Activated T-cell treated with anti-CD3 and anti-CD28 coated beads, Interleukin-2, amount 50 U/mL, for 4 hours (primary cell): ENCODE measurements at regions not wholly inside any gene's neighbourhood (a gene's known extent, or its start where the extent isn't known, plus 50 kb on each side); places are given as distances from the start of the nearest gene placed in this dataset.
"Not testable (repeated sequence)": the region's sequence is repeated elsewhere in the genome, so short reads cannot be mapped to it uniquely, and the experiment has no call there.

Experiments used
- ATAC-seq, 2 donors: fragments of 200-7000 bp; cut with Tn5 transposase; one replicate each; pipeline ENCODE4 v1.10.0; 2021
- DNase-seq: peaks from one replicate; pipeline ENCODE4 v3.0.0-alpha.2; 2020
- H3K27me3 Mint-ChIP-seq: one replicate; pipeline ENCODE4 v1.8.0; 2021; ENCODE audit warnings: low read depth, mixed read lengths
- H3K36me3 Mint-ChIP-seq: one replicate; pipeline ENCODE4 v1.8.0; 2022; ENCODE audit warnings: mixed read lengths; ENCODE audit not compliant: insufficient read depth
- H3K4me1 Mint-ChIP-seq: one replicate; pipeline ENCODE4 v1.8.0; 2021; ENCODE audit warnings: low read depth, mixed read lengths
- H3K4me3 Mint-ChIP-seq: one replicate; pipeline ENCODE4 v1.8.0; 2021; ENCODE audit warnings: mild to moderate bottlenecking, moderate library complexity, mixed read lengths
- H3K9me3 Mint-ChIP-seq: one replicate; pipeline ENCODE4 v1.8.0; 2021; ENCODE audit warnings: mixed read lengths

DNA sequence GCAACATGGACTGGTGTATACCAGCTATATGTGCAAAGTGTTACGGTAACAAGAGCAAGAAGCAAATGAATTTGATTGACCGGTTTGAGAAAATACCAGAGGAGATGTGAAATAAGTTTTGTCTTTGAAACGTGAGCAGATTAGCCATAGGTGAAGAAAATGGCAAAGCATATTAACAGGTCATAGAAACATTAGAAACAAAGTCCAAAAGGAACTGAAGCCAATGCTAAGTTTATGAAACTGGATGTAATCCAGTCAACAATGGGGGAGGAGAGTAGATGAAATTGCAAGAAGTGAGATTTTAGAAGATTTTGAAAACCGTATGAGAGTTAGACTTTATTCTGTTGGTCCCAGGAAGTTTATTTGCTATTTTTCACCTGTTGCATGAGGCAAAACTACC is 1315.4 kb upstream of the CHAC2 start:
- no peaks in the 10 kb centered on the region for H3K4me1 Mint-ChIP-seq
- H3K4me3 Mint-ChIP-seq: no peak overlapping the region
- H3K27me3 Mint-ChIP-seq: no peaks in the 10 kb centered on the region
- no peak for ATAC-seq
- DNase-seq: no peak
- peaks cover 17% of the 10 kb centered on the region for H3K9me3 Mint-ChIP-seq
- H3K36me3 Mint-ChIP-seq: no peaks in the 10 kb centered on the region

DNA sequence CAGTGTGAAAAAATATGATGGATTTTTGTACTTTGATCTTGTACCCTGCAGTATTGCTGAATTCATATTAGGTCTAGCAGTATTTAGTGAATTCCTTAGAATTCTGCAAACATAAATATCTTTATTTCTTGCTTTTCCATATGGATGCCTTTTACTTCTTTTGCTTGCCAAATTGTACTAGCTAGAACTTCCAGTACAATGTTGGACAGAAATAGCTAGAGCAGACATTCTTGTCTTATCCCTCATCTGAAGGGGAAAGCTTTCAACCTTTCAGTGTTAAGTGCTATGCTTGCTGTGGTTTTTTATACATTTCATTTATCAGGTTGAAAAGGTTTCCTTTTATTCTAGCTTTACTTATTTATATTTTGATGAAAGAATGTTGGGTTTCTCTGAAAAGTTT is 1321.9 kb upstream of the CHAC2 start:
- DNase-seq (no peak), ATAC-seq (no peak)
- Mint-ChIP-seq H3K27me3 (no peaks in the 10 kb centered on the region), H3K9me3 (peaks cover 6% of the 10 kb centered on the region), H3K36me3 (no peaks in the 10 kb centered on the region), H3K4me1 (no peaks in the 10 kb centered on the region), H3K4me3 (no peak overlapping the region)

- no peaks in the 10 kb centered on the region for H3K36me3 Mint-ChIP-seq
Measured at GRCh38 chr2:52431352-52431760, 1336.2 kb upstream of the CHAC2 start.

DNA sequence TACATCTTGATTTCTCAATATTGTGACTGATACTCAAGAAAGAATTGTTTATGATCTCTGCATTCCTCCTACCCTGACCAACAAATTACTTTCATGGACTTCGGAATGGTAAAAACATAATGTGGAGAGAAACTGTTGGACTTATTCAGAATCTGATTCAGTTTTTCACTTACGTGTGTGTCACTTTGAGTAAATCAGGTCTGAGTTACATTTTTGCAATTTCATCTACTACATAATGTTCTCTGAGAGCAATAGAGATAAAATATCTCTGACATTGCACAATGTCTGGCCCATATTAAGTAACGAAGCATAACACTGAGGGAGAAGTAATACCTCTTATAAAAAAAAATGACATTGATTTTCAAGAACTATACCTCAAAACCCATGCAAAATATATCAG is 1337.9 kb upstream of the CHAC2 start:
- no peaks in the 10 kb centered on the region for H3K27me3 Mint-ChIP-seq
- H3K36me3 Mint-ChIP-seq: no peaks in the 10 kb centered on the region
- H3K4me3 Mint-ChIP-seq: no peak overlapping the region
- DNase-seq: no peak
- H3K4me1 Mint-ChIP-seq: no peaks in the 10 kb centered on the region
- H3K9me3 Mint-ChIP-seq: peaks cover 7% of the 10 kb centered on the region
- ATAC-seq: no peak

More at GRCh38 chr2:52431352-52431760, 1336.2 kb upstream of the CHAC2 start:
- peaks cover 7% of the 10 kb centered on the region for H3K9me3 Mint-ChIP-seq
- H3K4me1 Mint-ChIP-seq: no peaks in the 10 kb centered on the region
- H3K4me3 Mint-ChIP-seq: no peak overlapping the region
- no peaks in the 10 kb centered on the region for H3K27me3 Mint-ChIP-seq
- ATAC-seq (no peak), DNase-seq (no peak)

GRCh38 chr2:52429171-52429570 is 1338.4 kb upstream of the CHAC2 start:
- DNase-seq (no peak), ATAC-seq (no peak)
- Mint-ChIP-seq H3K4me3 (no peak overlapping the region), H3K36me3 (no peaks in the 10 kb centered on the region), H3K4me1 (no peaks in the 10 kb centered on the region), H3K27me3 (no peaks in the 10 kb centered on the region), H3K9me3 (peaks cover 7% of the 10 kb centered on the region)

- DNase-seq: no peak
- no peaks in the 10 kb centered on the region for H3K27me3 Mint-ChIP-seq
- no peak for ATAC-seq
- H3K4me1 Mint-ChIP-seq: no peaks in the 10 kb centered on the region
- H3K9me3 Mint-ChIP-seq: peaks cover 7% of the 10 kb centered on the region
- H3K4me3 Mint-ChIP-seq: no peak overlapping the region
- H3K36me3 Mint-ChIP-seq: no peaks in the 10 kb centered on the region
Measured at GRCh38 chr2:52428224-52428623, 1339.4 kb upstream of the CHAC2 start.

GRCh38 chr2:52423655-52424054 is 1343.9 kb upstream of the CHAC2 start:
- Mint-ChIP-seq H3K27me3 (no peaks in the 10 kb centered on the region), H3K36me3 (no peaks in the 10 kb centered on the region), H3K4me3 (no peak overlapping the region), H3K4me1 (no peaks in the 10 kb centered on the region), H3K9me3 (no peaks in the 10 kb centered on the region)
- no peak for DNase-seq
- ATAC-seq: no peak

DNA sequence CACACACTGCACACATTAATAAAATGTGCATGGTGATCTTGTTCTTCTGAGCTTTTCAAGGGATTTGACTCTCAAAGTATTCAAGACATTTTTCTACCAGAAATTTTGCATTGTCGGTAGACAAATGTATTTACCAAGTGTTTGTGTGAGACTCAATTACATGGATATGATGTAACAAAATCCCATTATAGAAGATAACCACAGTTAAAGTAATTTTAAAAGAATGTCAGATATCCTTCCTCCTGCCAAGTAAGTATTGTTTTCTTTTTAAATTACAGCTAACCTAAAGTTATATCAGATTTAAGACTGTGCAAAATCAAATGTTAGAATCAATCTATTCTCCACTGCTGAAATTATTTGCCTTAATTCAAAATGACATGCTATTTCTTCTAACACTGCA is 1344.5 kb upstream of the CHAC2 start:
- Mint-ChIP-seq H3K4me1 (no peaks in the 10 kb centered on the region), H3K4me3 (no peak overlapping the region), H3K9me3 (no peaks in the 10 kb centered on the region)

GRCh38 chr2:52416340-52416739 is 1351.3 kb upstream of the CHAC2 start:
- Mint-ChIP-seq H3K27me3 (no peaks in the 10 kb centered on the region), H3K4me3 (no peak overlapping the region), H3K4me1 (no peaks in the 10 kb centered on the region), H3K36me3 (no peaks in the 10 kb centered on the region), H3K9me3 (no peaks in the 10 kb centered on the region)
- ATAC-seq: no peak
- no peak for DNase-seq

More for the DNA sequence above, 1344.5 kb upstream of the CHAC2 start:
- ATAC-seq (no peak), DNase-seq (no peak)
- H3K27me3 Mint-ChIP-seq: no peaks in the 10 kb centered on the region
- no peaks in the 10 kb centered on the region for H3K36me3 Mint-ChIP-seq

DNA sequence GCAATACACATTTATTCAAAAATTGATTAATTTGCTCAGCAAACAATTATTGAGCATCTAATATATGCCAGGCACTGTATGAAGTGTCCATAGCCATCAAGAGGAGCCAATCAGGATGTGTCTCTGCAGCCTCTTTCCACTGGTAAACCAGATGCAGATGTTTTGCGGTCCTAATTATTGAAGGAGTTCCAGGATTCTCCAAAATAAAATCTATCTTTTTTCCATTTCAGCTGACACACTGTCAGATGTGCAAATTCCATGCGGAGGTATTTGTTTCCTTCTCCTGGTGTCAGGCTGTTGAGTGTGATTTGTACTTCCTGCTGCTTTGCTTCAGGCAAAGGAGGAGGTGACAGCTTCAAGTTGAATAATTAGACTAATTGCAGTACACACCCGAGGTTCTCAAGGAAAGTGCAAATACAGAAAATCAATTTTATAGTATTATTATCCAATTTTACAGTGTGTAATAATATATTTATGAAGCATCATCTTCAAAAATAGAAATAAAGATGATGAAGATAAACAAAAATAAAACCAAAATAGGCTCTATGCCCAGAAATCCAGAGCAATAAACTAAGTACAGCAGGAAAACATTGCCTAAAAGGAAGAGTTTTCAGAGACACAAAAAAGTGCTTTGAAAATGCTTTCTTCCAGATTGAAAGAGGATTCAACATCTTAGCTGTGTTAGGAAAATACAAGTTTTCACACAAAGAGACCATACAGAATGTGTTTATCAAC is 1352.9 kb upstream of the CHAC2 start:
- H3K4me3 Mint-ChIP-seq: no peak overlapping the region
- H3K9me3 Mint-ChIP-seq: no peaks in the 10 kb centered on the region
- no peak for DNase-seq
- no peaks in the 10 kb centered on the region for H3K36me3 Mint-ChIP-seq
- H3K4me1 Mint-ChIP-seq: no peaks in the 10 kb centered on the region
- ATAC-seq: no peak
- no peaks in the 10 kb centered on the region for H3K27me3 Mint-ChIP-seq

GRCh38 chr2:52409308-52410118 is 1358.1 kb upstream of the CHAC2 start:
- not testable (repeated sequence) for H3K4me3 Mint-ChIP-seq, DNase-seq, H3K4me1 Mint-ChIP-seq, H3K36me3 Mint-ChIP-seq, ATAC-seq, H3K9me3 Mint-ChIP-seq, H3K27me3 Mint-ChIP-seq

DNA sequence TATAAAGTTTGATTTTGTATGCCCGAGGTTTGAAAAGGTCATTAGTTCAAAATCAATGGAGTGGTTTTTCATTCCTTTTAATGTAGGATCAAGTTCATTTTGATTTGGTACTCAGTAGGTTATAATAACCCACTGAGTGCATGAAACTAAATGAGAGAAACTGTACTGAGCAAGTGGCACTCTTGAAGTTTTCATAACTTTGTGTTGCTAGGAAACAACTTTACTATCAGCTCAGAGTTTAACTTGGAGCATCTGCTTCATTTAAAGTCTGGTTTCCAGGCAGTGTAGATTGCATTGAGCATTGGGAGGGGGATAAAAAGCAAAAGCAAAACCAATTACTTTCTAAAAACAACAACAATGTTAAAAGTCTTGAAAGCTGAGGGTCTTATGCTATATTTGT is 1361.6 kb upstream of the CHAC2 start:
- DNase-seq (no peak), ATAC-seq (no peak)
- no peaks in the 10 kb centered on the region for H3K36me3 Mint-ChIP-seq
- peaks cover 4% of the 10 kb centered on the region for H3K9me3 Mint-ChIP-seq
- no peaks in the 10 kb centered on the region for H3K4me1 Mint-ChIP-seq
- H3K27me3 Mint-ChIP-seq: no peaks in the 10 kb centered on the region
- H3K4me3 Mint-ChIP-seq: no peak overlapping the region

- peaks cover 4% of the 10 kb centered on the region for H3K9me3 Mint-ChIP-seq
- H3K4me3 Mint-ChIP-seq: no peak overlapping the region
- H3K4me1 Mint-ChIP-seq: no peaks in the 10 kb centered on the region
- no peaks in the 10 kb centered on the region for H3K36me3 Mint-ChIP-seq
- H3K27me3 Mint-ChIP-seq: no peaks in the 10 kb centered on the region
- DNase-seq: no peak
- ATAC-seq: no peak
Measured at GRCh38 chr2:52404866-52405265, 1362.7 kb upstream of the CHAC2 start.

DNA sequence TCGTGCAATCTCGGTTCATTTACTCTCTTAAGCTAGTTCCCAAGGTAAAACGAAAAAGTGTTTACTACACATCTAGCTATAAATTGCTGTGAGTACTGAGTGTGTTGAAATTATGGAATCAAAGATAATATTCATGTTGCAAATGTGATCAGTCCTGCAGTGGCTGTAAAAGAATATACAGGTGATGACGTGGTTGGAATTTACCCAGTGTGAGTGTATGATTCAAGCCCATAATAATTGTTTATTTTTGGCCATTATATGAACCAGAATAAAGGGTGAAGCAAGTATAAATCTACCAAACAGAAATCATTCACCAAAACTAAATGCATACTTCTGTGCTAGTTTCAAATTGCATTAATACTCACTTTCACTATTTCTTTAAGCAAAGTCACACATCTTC is 1363.6 kb upstream of the CHAC2 start:
- no peaks in the 10 kb centered on the region for H3K4me1 Mint-ChIP-seq
- H3K36me3 Mint-ChIP-seq: no peaks in the 10 kb centered on the region
- no peak overlapping the region for H3K4me3 Mint-ChIP-seq
- DNase-seq: no peak
- H3K27me3 Mint-ChIP-seq: no peaks in the 10 kb centered on the region
- ATAC-seq: no peak
- peaks cover 11% of the 10 kb centered on the region for H3K9me3 Mint-ChIP-seq

GRCh38 chr2:52402128-52402527 is 1365.5 kb upstream of the CHAC2 start:
- H3K36me3 Mint-ChIP-seq: no peaks in the 10 kb centered on the region
- no peak for DNase-seq
- no peak for ATAC-seq
- H3K4me3 Mint-ChIP-seq: no peak overlapping the region
- no peaks in the 10 kb centered on the region for H3K4me1 Mint-ChIP-seq
- no peaks in the 10 kb centered on the region for H3K27me3 Mint-ChIP-seq
- H3K9me3 Mint-ChIP-seq: peaks cover 11% of the 10 kb centered on the region
